BLaER1 treated with 17β-estradiol and CSF1 and Interleukin-3, amounts not matched to agents 10 nM and 100 nM (cell line): ENCODE measurements at regions not wholly inside any gene's neighbourhood (a gene's known extent, or its start where the extent isn't known, plus 50 kb on each side); places are given as distances from the start of the nearest gene placed in this dataset.

ENCODE experiments used
- H3K27ac ChIP-seq, 11 experiments: shearing (Covaris generic); formaldehyde crosslinking; 2 replicates each; pipeline ENCODE4 v1.8.1; 2022
- H3K27me3 ChIP-seq, 11 experiments: shearing (Covaris generic); formaldehyde crosslinking; 2 replicates each; pipeline ENCODE4 v1.8.1; 2022
- H3K36me3 ChIP-seq, 11 experiments: shearing (Covaris generic); formaldehyde crosslinking; 2 replicates each; pipeline ENCODE4 v1.8.1; 2022
- H3K4me1 ChIP-seq, 10 experiments: shearing (Covaris generic); formaldehyde crosslinking; 2 replicates each; pipeline ENCODE4 v1.8.1; 2022
- H3K4me2 ChIP-seq, 11 experiments: shearing (Covaris generic); formaldehyde crosslinking; 2 replicates each; pipeline ENCODE4 v1.8.1; 2022
- H3K4me3 ChIP-seq, 10 experiments: shearing (Covaris generic); formaldehyde crosslinking; 2 replicates each; pipeline ENCODE4 v1.8.1; 2022
- H3K9ac ChIP-seq, 11 experiments: shearing (Covaris generic); formaldehyde crosslinking; 2 replicates each; pipeline ENCODE4 v1.8.1; 2022
- H3K9me3 ChIP-seq, 11 experiments: shearing (Covaris generic); formaldehyde crosslinking; replicated peaks in 1 of 11; 2 replicates each; pipeline ENCODE4 v1.8.1; 2022
- H4K20me1 ChIP-seq, 11 experiments: shearing (Covaris generic); formaldehyde crosslinking; 2 replicates each; pipeline ENCODE4 v1.8.1; 2022
- Cebpa-rat ChIP-seq, 11 experiments: shearing (Covaris generic); IDR thresholded peaks; 2 replicates each; pipeline ENCODE4 v1.8.1; 2022

- Histone ChIP-seq H3K27me3 (no peaks in the 10 kb centered on the region), H3K4me3 (no peak overlapping the region), H3K4me2 (no peak overlapping the region), H3K9ac (no peak overlapping the region), H3K9me3 (peaks cover 0 to 17% (median 10%) of the 10 kb centered on the region in 11 experiments; a peak in 14 of 22 replicates), H4K20me1 (no peaks in the 10 kb centered on the region), H3K36me3 (no peaks in the 10 kb centered on the region), H3K4me1 (no peaks in the 10 kb centered on the region), H3K27ac (no peak overlapping the region)
- TF ChIP-seq Cebpa-rat (IDR thresholded peaks at IDR 0.05), result no peak
Observed at GRCh38 chr5:27742805-27743204, 704.4 kb upstream of the CDH9 start.

GRCh38 chr5:27734838-27735237 lies 696.5 kb upstream of the CDH9 start:
- Histone ChIP-seq H3K9me3 (no peaks in the 10 kb centered on the region), H3K27ac (no peak overlapping the region), H3K27me3 (no peaks in the 10 kb centered on the region), H3K9ac (no peak overlapping the region), H3K36me3 (no peaks in the 10 kb centered on the region), H3K4me1 (no peaks in the 10 kb centered on the region), H3K4me3 (no peak overlapping the region), H4K20me1 (no peaks in the 10 kb centered on the region), H3K4me2 (no peak overlapping the region)
- no peak for TF ChIP-seq Cebpa-rat (IDR thresholded peaks at IDR 0.05)

GRCh38 chr5:27733237-27733636 lies 694.9 kb upstream of the CDH9 start:
- Histone ChIP-seq H3K36me3 (no peaks in the 10 kb centered on the region), H4K20me1 (no peaks in the 10 kb centered on the region), H3K9me3 (no peaks in the 10 kb centered on the region), H3K27ac (no peak overlapping the region), H3K4me1 (no peaks in the 10 kb centered on the region), H3K9ac (no peak overlapping the region), H3K4me2 (no peak overlapping the region), H3K4me3 (no peak overlapping the region), H3K27me3 (no peaks in the 10 kb centered on the region)
- TF ChIP-seq Cebpa-rat (IDR thresholded peaks at IDR 0.05), result no peak

- TF ChIP-seq Cebpa-rat (IDR thresholded peaks at IDR 0.05), result no peak
- Histone ChIP-seq H3K36me3 (no peaks in the 10 kb centered on the region), H3K27me3 (no peaks in the 10 kb centered on the region), H4K20me1 (no peaks in the 10 kb centered on the region), H3K9ac (no peak overlapping the region), H3K4me2 (no peak overlapping the region), H3K4me1 (no peaks in the 10 kb centered on the region), H3K4me3 (no peak overlapping the region), H3K9me3 (no peaks in the 10 kb centered on the region), H3K27ac (no peak overlapping the region)
Observed at GRCh38 chr5:27727254-27727653, 688.9 kb upstream of the CDH9 start.

GRCh38 chr5:27722337-27722736 lies 684.0 kb upstream of the CDH9 start:
- Histone ChIP-seq H3K36me3 (no peaks in the 10 kb centered on the region), H3K27ac (no peak overlapping the region), H3K4me1 (peaks cover 0 to 5% (median 0%) of the 10 kb centered on the region in 10 experiments; a peak in 2 of 20 replicates), H3K4me2 (no peak overlapping the region), H3K27me3 (no peaks in the 10 kb centered on the region), H4K20me1 (no peaks in the 10 kb centered on the region), H3K9ac (no peak overlapping the region), H3K9me3 (no peaks in the 10 kb centered on the region), H3K4me3 (no peak overlapping the region)
- TF ChIP-seq Cebpa-rat (IDR thresholded peaks at IDR 0.05), result no peak

GRCh38 chr5:27708534-27708933 lies 670.1 kb upstream of the CDH9 start:
- 0 out of 20 replicates have a peak, but pooled peaks cover 0 to 10% (median 0%) of the 10 kb centered on the region in 10 experiments for H3K4me1 ChIP-seq
- H3K27me3 ChIP-seq, result no peaks in the 10 kb centered on the region
- no peaks in the 10 kb centered on the region for H3K36me3 ChIP-seq
- no peak overlapping the region for H3K27ac ChIP-seq
- no peak overlapping the region for H3K4me2 ChIP-seq
- no peak overlapping the region for H3K9ac ChIP-seq
- H3K4me3 ChIP-seq, result no peak overlapping the region
- no peak for TF ChIP-seq Cebpa-rat (IDR thresholded peaks at IDR 0.05)
- no peaks in the 10 kb centered on the region for H4K20me1 ChIP-seq
- no peaks in the 10 kb centered on the region for H3K9me3 ChIP-seq

GRCh38 chr5:27706832-27707231 lies 668.4 kb upstream of the CDH9 start:
- no peak overlapping the region for H3K4me3 ChIP-seq
- no peak overlapping the region for H3K4me2 ChIP-seq
- no peaks in the 10 kb centered on the region for H4K20me1 ChIP-seq
- H3K9me3 ChIP-seq, result no peaks in the 10 kb centered on the region
- H3K4me1 ChIP-seq, result 0 out of 20 replicates have a peak, but pooled peaks cover 0 to 10% (median 0%) of the 10 kb centered on the region in 10 experiments
- H3K36me3 ChIP-seq, result no peaks in the 10 kb centered on the region
- H3K9ac ChIP-seq, result no peak overlapping the region
- no peak overlapping the region for H3K27ac ChIP-seq
- H3K27me3 ChIP-seq, result no peaks in the 10 kb centered on the region
- TF ChIP-seq Cebpa-rat (IDR thresholded peaks at IDR 0.05), result no peak

- Histone ChIP-seq H3K9me3 (no peaks in the 10 kb centered on the region), H3K4me1 (0 out of 20 replicates have a peak, but pooled peaks cover 0 to 10% (median 0%) of the 10 kb centered on the region in 10 experiments), H3K27me3 (no peaks in the 10 kb centered on the region), H4K20me1 (no peaks in the 10 kb centered on the region), H3K9ac (no peak overlapping the region), H3K36me3 (no peaks in the 10 kb centered on the region), H3K4me3 (no peak overlapping the region), H3K27ac (no peak overlapping the region), H3K4me2 (no peak overlapping the region)
- no peak for TF ChIP-seq Cebpa-rat (IDR thresholded peaks at IDR 0.05)
Observed at GRCh38 chr5:27705661-27706060, 667.3 kb upstream of the CDH9 start.

- Histone ChIP-seq H3K9ac (no peak overlapping the region), H3K4me3 (no peak overlapping the region), H4K20me1 (no peaks in the 10 kb centered on the region), H3K27ac (no peak overlapping the region), H3K4me2 (peak overlapping the region in 1 of 11 experiments; percentile 11; a peak in 1 of 22 replicates), H3K4me1 (0 out of 20 replicates have a peak, but pooled peaks cover 0 to 10% (median 0%) of the 10 kb centered on the region in 10 experiments), H3K9me3 (no peaks in the 10 kb centered on the region), H3K27me3 (no peaks in the 10 kb centered on the region), H3K36me3 (no peaks in the 10 kb centered on the region)
- no peak for TF ChIP-seq Cebpa-rat (IDR thresholded peaks at IDR 0.05)
Observed at GRCh38 chr5:27701931-27702903, 663.8 kb upstream of the CDH9 start.

- Histone ChIP-seq H3K4me3 (no peak overlapping the region), H3K9me3 (no peaks in the 10 kb centered on the region), H3K4me1 (no peaks in the 10 kb centered on the region), H3K9ac (no peak overlapping the region), H3K36me3 (no peaks in the 10 kb centered on the region), H3K4me2 (no peak overlapping the region), H4K20me1 (no peaks in the 10 kb centered on the region), H3K27ac (no peak overlapping the region), H3K27me3 (no peaks in the 10 kb centered on the region)
- no peak for TF ChIP-seq Cebpa-rat (IDR thresholded peaks at IDR 0.05)
Observed at GRCh38 chr5:27700526-27700925, 662.1 kb upstream of the CDH9 start.
